ENCODE measurements at regions not wholly inside any gene's neighbourhood (a gene's known extent, or its start where the extent isn't known, plus 50 kb on each side); places are given as distances from the start of the nearest gene placed in this dataset.

DNA sequence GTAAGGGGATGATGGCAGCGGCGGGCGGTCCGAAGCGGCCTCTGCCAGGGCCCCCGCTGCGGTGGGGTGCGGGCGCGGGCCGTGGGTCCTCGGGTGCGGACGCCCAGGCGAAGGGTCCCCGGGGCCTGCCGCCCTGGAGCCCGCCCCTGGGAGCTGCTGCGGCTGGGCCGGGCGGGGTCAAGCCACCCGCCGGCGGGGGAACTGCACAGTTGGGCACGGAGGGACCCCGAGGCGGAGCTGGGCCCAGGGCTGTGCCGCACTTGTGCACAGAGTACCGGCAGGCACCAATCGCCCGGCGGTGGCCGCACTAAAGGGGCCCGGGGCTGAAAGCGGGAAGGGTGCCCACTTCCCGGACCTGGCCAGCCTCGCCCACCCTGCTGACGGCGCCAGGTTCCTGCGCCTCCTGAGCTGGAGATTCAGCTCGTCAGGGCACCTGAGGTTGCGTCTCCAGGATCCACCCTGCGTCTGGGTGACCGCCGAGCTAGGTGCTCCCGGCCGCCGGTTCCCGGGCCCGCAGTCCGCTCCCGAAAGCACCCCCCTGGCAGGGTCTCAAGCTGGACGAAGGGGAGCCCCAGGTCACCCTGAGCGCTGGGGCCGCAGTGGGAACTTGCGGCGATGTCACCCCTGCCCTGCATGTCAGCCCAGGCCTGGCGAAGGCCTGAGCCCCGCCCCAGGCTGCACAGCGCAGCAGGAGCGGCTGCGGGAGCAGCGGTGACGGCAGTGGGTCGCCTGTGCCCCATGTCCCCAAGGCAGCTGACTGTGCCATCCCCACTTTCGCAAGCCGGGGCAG, 56.7 kb upstream of the ETV3 start:
- Histone ChIP-seq H3K27ac (ENCODE audit: low read length) (no peak overlapping the region), H3K4me2 (ENCODE audit: low read length) (no peak overlapping the region), H3K9ac (ENCODE audit: low read length) (no peak overlapping the region), H3K36me3 (replicated peaks; ENCODE audit: low read depth, low read length) (no peaks in the 10 kb centered on the region), H3K27me3 (ENCODE audit: low read depth, low read length) (peaks cover 31% of the 10 kb centered on the region), H2AFZ (ENCODE audit: low read depth, low read length) (no peak overlapping the region), H4K20me1 (ENCODE audit: insufficient read depth, low read length) (no peaks in the 10 kb centered on the region), H3K79me2 (ENCODE audit: low read length) (no peaks in the 10 kb centered on the region), H3K9me3 (ENCODE audit: insufficient read depth, low read length) (no peaks in the 10 kb centered on the region), H3K4me1 (ENCODE audit: low read length) (peaks cover 13% of the 10 kb centered on the region), H3K4me3 (ENCODE audit: low read length) (no peak overlapping the region)
- TF ChIP-seq, protein P1, sequence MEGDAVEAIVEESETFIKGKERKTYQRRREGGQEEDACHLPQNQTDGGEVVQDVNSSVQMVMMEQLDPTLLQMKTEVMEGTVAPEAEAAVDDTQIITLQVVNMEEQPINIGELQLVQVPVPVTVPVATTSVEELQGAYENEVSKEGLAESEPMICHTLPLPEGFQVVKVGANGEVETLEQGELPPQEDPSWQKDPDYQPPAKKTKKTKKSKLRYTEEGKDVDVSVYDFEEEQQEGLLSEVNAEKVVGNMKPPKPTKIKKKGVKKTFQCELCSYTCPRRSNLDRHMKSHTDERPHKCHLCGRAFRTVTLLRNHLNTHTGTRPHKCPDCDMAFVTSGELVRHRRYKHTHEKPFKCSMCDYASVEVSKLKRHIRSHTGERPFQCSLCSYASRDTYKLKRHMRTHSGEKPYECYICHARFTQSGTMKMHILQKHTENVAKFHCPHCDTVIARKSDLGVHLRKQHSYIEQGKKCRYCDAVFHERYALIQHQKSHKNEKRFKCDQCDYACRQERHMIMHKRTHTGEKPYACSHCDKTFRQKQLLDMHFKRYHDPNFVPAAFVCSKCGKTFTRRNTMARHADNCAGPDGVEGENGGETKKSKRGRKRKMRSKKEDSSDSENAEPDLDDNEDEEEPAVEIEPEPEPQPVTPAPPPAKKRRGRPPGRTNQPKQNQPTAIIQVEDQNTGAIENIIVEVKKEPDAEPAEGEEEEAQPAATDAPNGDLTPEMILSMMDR (IDR thresholded peaks at IDR 0.05; ENCODE audit: low read depth, low read length), result no peak
- no peak for TF ChIP-seq EZH2phosphoT487 (IDR thresholded peaks at IDR 0.05; ENCODE audit: low read depth)

DNA sequence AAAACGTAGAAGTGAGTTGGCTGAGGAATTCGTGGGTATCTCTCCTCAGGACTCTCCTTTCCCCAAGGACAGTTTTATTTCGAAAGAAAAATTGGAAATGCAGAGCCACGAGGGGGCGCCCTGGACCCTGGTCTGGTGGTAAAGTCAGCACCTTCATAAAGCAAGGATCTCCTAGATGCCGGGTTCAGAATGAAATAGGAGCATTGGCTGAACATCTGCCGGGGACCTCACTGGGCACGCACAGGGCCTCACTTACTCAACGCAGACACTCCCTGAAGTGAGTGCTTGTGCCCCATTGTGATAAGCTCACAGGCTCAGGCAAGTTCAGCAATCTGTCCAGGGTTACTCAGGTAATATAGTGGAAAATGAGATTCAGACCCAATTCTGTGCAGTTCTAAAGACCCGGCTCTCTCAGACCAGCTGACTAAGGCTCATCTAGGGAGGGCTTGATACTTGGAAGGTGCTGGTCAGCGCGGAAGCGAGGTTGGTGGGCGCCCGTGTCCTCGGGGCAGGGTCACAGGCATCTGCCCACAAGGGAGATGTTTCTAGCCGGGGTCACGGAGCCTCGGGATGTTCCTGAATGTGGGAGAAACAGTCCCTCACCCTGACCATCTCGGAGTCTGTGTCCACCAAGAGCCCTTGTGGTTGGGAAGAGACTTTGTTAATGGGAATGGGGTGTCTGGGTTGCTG, 55.7 kb upstream of the ETV3 start:
- H3K79me2 ChIP-seq (ENCODE audit: low read length), result no peaks in the 10 kb centered on the region
- H3K4me3 ChIP-seq (ENCODE audit: low read length), result no peak overlapping the region
- peaks cover 13% of the 10 kb centered on the region for H3K4me1 ChIP-seq (ENCODE audit: low read length)
- H3K9ac ChIP-seq (ENCODE audit: low read length), result no peak overlapping the region
- H2AFZ ChIP-seq (ENCODE audit: low read depth, low read length), result no peak overlapping the region
- H4K20me1 ChIP-seq (ENCODE audit: insufficient read depth, low read length), result no peaks in the 10 kb centered on the region
- H3K9me3 ChIP-seq (ENCODE audit: insufficient read depth, low read length), result no peaks in the 10 kb centered on the region
- no peak overlapping the region for H3K27ac ChIP-seq (ENCODE audit: low read length)
- H3K27me3 ChIP-seq (ENCODE audit: low read depth, low read length), result peaks cover 33% of the 10 kb centered on the region
- H3K36me3 ChIP-seq (replicated peaks; ENCODE audit: low read depth, low read length), result no peaks in the 10 kb centered on the region
- no peak for TF ChIP-seq EZH2phosphoT487 (IDR thresholded peaks at IDR 0.05; ENCODE audit: low read depth)
- TF ChIP-seq, protein P1 (IDR thresholded peaks at IDR 0.05; ENCODE audit: low read depth, low read length), result peak; percentile 89
- H3K4me2 ChIP-seq (ENCODE audit: low read length), result peak overlapping the region; percentile 31

- H3K9me3 ChIP-seq (ENCODE audit: insufficient read depth, low read length), result no peaks in the 10 kb centered on the region
- H4K20me1 ChIP-seq (ENCODE audit: insufficient read depth, low read length), result no peaks in the 10 kb centered on the region
- no peak overlapping the region for H3K27ac ChIP-seq (ENCODE audit: low read length)
- H2AFZ ChIP-seq (ENCODE audit: low read depth, low read length), result no peak overlapping the region
- H3K27me3 ChIP-seq (ENCODE audit: low read depth, low read length), result peaks cover 33% of the 10 kb centered on the region
- no peaks in the 10 kb centered on the region for H3K79me2 ChIP-seq (ENCODE audit: low read length)
- no peak overlapping the region for H3K9ac ChIP-seq (ENCODE audit: low read length)
- TF ChIP-seq EZH2phosphoT487 (IDR thresholded peaks at IDR 0.05; ENCODE audit: low read depth), result no peak
- TF ChIP-seq, protein P1 (IDR thresholded peaks at IDR 0.05; ENCODE audit: low read depth, low read length), result no peak
- peaks cover 13% of the 10 kb centered on the region for H3K4me1 ChIP-seq (ENCODE audit: low read length)
- no peak overlapping the region for H3K4me3 ChIP-seq (ENCODE audit: low read length)
- peak overlapping the region; percentile 31; the same call in 1 of the 2 replicates for H3K4me2 ChIP-seq (ENCODE audit: low read length)
- no peaks in the 10 kb centered on the region for H3K36me3 ChIP-seq (replicated peaks; ENCODE audit: low read depth, low read length)
Measured at GRCh38 chr1:157193219-157193618, 55.0 kb upstream of the ETV3 start.

Data from OCI-LY3 (cell line).